HUES64 (cell line): ENCODE measurements at regions not wholly inside any gene's neighbourhood (a gene's known extent, or its start where the extent isn't known, plus 50 kb on each side); places are given as distances from the start of the nearest gene placed in this dataset.

Source experiments
- H3K27ac ChIP-seq: 2 replicates; pipeline ENCODE4 v1.7.0; 2013; ENCODE audit warnings: low read depth, low read length, inconsistent platforms
- H3K27me3 ChIP-seq: 2 replicates; pipeline ENCODE4 v1.6.1; 2013; ENCODE audit warnings: mild to moderate bottlenecking, low read length; ENCODE audit not compliant: insufficient read depth
- H3K36me3 ChIP-seq: 2 replicates; pipeline ENCODE4 v1.6.1; 2013; ENCODE audit warnings: mild to moderate bottlenecking, low read length; ENCODE audit not compliant: insufficient read depth
- H3K4me1 ChIP-seq: 2 replicates; pipeline ENCODE4 v1.6.1; 2013; ENCODE audit warnings: mild to moderate bottlenecking, low read length, moderate library complexity; ENCODE audit not compliant: insufficient read depth
- H3K4me3 ChIP-seq: 2 replicates; pipeline ENCODE4 v1.5.1; 2013; ENCODE audit warnings: mild to moderate bottlenecking, low read length, moderate library complexity
- H3K9ac ChIP-seq: 2 replicates; pipeline ENCODE4 v1.6.1; 2013; ENCODE audit warnings: mild to moderate bottlenecking, low read depth, low read length
- H3K9me3 ChIP-seq: 2 replicates; pipeline ENCODE4 v1.6.1; 2013; ENCODE audit warnings: low read depth, low read length; ENCODE audit not compliant: insufficient read depth
- WGBS: fragments of 150-250, 120-280 bp; methylation state at CpG from one replicate; pipeline ENCODE4 v1.1.7; 2013; ENCODE audit warnings: missing lambda C conversion rate; 5-methylcytosine and 5-hydroxymethylcytosine counted together

- H3K27ac ChIP-seq = no peak overlapping the region
- no peaks in the 10 kb centered on the region for H3K36me3 ChIP-seq
- H3K9me3 ChIP-seq = peaks cover 29% of the 10 kb centered on the region
- H3K4me1 ChIP-seq = no peaks in the 10 kb centered on the region
- 80% methylated on average over 2 of the region's 2 CpGs for WGBS
- H3K9ac ChIP-seq = no peak overlapping the region
- H3K27me3 ChIP-seq = no peaks in the 10 kb centered on the region
- no peak overlapping the region for H3K4me3 ChIP-seq
Observed at GRCh38 chr11:29032384-29033149, 924.4 kb downstream of the METTL15 start.

DNA sequence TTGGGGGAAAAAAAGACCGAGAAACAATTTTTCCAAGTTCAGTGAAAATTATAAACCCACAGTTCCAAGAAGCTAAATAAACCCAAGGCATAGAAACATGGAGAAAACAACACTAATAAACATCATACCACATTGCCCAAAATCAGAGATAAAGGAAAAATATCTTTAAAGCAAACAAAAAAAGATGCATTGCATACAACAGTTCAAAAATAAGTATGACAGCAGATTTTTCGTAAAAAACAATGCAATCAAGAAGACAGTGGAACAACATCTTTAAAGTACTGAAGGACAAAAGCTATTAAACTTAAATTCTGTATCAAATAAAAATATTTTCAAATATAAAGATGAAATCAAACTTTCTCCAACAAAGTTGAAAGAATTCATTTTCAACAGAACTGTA is 921.3 kb downstream of the METTL15 start:
- Histone ChIP-seq H3K27me3 (no peaks in the 10 kb centered on the region), H3K4me1 (no peaks in the 10 kb centered on the region), H3K36me3 (no peaks in the 10 kb centered on the region), H3K4me3 (no peak overlapping the region), H3K9ac (no peak overlapping the region), H3K27ac (no peak overlapping the region), H3K9me3 (peaks cover 29% of the 10 kb centered on the region)
- 100% methylated on average over 1 of the region's 2 CpGs for WGBS

GRCh38 chr11:29027436-29027835 is 919.2 kb downstream of the METTL15 start:
- peaks cover 29% of the 10 kb centered on the region for H3K9me3 ChIP-seq
- H3K36me3 ChIP-seq = no peaks in the 10 kb centered on the region
- no peaks in the 10 kb centered on the region for H3K4me1 ChIP-seq
- H3K27me3 ChIP-seq = no peaks in the 10 kb centered on the region
- no peak overlapping the region for H3K27ac ChIP-seq
- no peak overlapping the region for H3K9ac ChIP-seq
- WGBS = no CpG with 5 or more reads among the region's 1 CpG
- no peak overlapping the region for H3K4me3 ChIP-seq

DNA sequence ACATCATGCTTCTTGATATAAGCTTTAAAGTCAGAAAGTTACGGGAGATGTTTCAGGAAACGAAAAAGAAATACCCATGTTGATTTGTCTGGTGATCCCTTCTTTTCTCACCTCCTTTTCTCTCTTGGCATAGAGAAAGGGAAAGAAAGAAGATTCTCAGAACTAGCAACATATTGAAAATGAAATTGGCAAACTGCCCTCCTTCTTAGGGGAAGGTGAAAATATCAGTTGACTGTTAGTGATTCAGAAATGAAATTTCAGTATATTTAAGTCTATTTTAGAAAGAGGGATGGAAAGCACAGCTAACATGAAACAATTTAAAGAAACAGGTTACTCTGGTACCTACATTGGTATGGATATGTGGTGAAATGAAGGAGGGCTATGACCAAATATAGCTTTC is 918.1 kb downstream of the METTL15 start:
- Histone ChIP-seq H3K27me3 (no peaks in the 10 kb centered on the region), H3K4me1 (no peaks in the 10 kb centered on the region), H3K36me3 (no peaks in the 10 kb centered on the region), H3K9me3 (peaks cover 29% of the 10 kb centered on the region), H3K9ac (no peak overlapping the region), H3K4me3 (no peak overlapping the region), H3K27ac (no peak overlapping the region)
- WGBS = no CpG with 5 or more reads among the region's 2 CpGs

DNA sequence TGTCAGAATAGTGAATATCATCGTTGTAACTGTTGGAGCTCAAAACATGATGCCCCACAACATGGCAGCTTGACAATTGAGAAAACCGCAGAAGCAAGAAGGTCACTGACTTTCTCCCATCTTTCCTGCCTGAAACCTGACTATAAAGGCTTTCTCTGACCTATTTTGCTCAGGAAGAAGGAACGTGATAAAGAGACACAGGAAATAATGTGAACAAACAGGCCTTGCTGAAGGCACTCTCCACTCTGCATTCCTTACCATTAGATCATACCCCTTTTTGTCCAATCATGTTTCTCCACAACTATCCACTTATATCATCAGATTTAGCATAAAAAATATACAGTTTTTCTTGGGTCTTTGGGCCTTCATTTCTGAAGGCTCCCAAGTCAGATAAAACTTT is 916.8 kb downstream of the METTL15 start:
- no peaks in the 10 kb centered on the region for H3K36me3 ChIP-seq
- H3K27ac ChIP-seq = no peak overlapping the region
- H3K4me3 ChIP-seq = no peak overlapping the region
- H3K9me3 ChIP-seq = peaks cover 20% of the 10 kb centered on the region
- 96% methylated on average over 3 of the region's 3 CpGs for WGBS
- H3K4me1 ChIP-seq = no peaks in the 10 kb centered on the region
- H3K27me3 ChIP-seq = no peaks in the 10 kb centered on the region
- no peak overlapping the region for H3K9ac ChIP-seq

DNA sequence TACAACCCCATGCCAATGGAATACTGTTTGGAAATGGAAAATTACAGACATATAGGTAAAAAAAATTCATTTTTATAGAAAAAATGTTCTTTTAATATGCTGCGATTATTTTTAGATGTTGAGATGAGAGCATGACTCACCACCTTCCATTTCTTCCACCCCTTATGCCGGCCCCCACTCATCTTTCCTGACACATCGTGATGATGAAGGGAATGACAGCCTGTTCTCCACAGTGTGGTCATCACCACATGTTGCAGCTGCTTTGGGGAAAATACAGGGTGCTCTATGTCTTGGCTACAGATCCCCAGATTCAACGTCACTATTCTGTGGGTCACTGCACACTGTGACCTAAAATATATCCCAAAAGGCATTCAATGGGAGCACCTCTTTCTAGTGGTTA is 916.2 kb downstream of the METTL15 start:
- H3K9me3 ChIP-seq = peaks cover 15% of the 10 kb centered on the region
- no peaks in the 10 kb centered on the region for H3K27me3 ChIP-seq
- H3K9ac ChIP-seq = no peak overlapping the region
- H3K4me3 ChIP-seq = no peak overlapping the region
- H3K36me3 ChIP-seq = no peaks in the 10 kb centered on the region
- H3K27ac ChIP-seq = no peak overlapping the region
- 93% methylated on average over 3 of the region's 4 CpGs for WGBS
- no peaks in the 10 kb centered on the region; the same call in 1 of the 2 replicates for H3K4me1 ChIP-seq

DNA sequence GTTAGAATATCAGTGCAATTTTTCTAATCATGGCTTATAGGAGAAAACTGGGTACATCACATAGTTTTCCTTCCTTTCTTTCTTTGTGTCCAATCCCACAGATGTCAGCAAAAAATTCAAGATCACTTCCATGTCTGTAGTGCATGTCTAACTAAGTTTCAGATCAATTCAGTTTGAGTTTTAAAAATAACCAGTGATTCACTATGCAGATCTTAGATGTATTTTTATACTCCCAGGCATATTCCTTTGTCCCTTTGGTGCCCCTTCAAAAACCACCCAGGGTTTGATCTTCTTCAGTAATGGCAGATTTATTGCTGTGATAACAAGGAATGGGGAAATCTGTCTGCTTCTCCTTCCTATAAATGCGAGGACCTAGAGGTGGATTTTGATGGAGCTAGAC is 915.6 kb downstream of the METTL15 start:
- Histone ChIP-seq H3K4me1 (peaks cover 3% of the 10 kb centered on the region), H3K9me3 (peaks cover 8% of the 10 kb centered on the region), H3K9ac (no peak overlapping the region), H3K27ac (no peak overlapping the region), H3K27me3 (no peaks in the 10 kb centered on the region), H3K36me3 (no peaks in the 10 kb centered on the region), H3K4me3 (no peak overlapping the region)
- WGBS = no CpG with 5 or more reads among the region's 1 CpG

DNA sequence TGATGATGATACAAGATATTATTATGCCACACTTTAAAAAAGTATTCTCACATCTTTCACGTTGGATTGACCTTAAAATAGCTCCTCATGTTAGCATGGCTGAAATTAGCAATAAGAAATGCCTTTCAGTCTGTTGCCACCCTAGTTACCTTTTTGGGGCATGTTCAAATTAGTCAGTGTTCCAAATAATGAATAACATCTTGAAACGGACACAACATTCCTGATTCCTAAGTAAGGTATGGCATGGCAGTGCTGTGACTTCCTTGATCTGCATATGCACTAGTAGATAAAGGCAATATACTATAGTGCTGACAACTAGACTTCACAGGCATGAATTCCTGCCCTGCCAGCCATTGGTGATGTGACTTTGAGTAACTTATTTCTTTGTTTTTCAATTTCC is 914.5 kb downstream of the METTL15 start:
- 88% methylated on average over 2 of the region's 2 CpGs for WGBS
- no peak overlapping the region for H3K9ac ChIP-seq
- H3K27me3 ChIP-seq = no peaks in the 10 kb centered on the region
- H3K36me3 ChIP-seq = no peaks in the 10 kb centered on the region
- no peaks in the 10 kb centered on the region for H3K9me3 ChIP-seq
- H3K4me1 ChIP-seq = peaks cover 5% of the 10 kb centered on the region
- H3K4me3 ChIP-seq = no peak overlapping the region
- H3K27ac ChIP-seq = no peak overlapping the region

GRCh38 chr11:29019960-29020683 is 911.9 kb downstream of the METTL15 start:
- no peak overlapping the region for H3K27ac ChIP-seq
- no peaks in the 10 kb centered on the region for H3K9me3 ChIP-seq
- H3K9ac ChIP-seq = no peak overlapping the region
- no peak overlapping the region for H3K4me3 ChIP-seq
- WGBS = 95% methylated on average over 3 of the region's 3 CpGs
- H3K27me3 ChIP-seq = no peaks in the 10 kb centered on the region
- H3K36me3 ChIP-seq = no peaks in the 10 kb centered on the region
- peaks cover 5% of the 10 kb centered on the region for H3K4me1 ChIP-seq

DNA sequence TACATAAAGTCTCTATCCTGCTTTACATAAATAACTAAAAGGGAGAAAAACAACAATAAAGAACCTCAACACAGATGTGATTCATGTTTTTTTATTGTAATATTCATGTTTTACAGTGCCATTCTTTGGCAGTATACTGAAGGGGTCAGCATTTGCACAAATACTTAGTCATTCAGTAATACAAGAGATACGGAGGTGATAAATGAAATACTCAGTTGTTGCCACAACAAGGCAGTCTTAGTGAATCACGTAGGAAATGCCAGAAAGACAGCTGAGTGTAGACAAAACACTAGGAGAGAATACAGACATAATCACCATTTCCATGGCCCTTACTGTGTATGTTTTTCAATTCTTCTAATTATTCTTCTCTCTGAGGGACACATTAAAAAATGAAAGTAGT is 910.4 kb downstream of the METTL15 start:
- Histone ChIP-seq H3K9me3 (no peaks in the 10 kb centered on the region), H3K36me3 (no peaks in the 10 kb centered on the region), H3K27ac (no peak overlapping the region), H3K4me1 (peaks cover 5% of the 10 kb centered on the region), H3K27me3 (no peaks in the 10 kb centered on the region), H3K4me3 (no peak overlapping the region), H3K9ac (no peak overlapping the region)
- 35% methylated on average over 2 of the region's 2 CpGs for WGBS

DNA sequence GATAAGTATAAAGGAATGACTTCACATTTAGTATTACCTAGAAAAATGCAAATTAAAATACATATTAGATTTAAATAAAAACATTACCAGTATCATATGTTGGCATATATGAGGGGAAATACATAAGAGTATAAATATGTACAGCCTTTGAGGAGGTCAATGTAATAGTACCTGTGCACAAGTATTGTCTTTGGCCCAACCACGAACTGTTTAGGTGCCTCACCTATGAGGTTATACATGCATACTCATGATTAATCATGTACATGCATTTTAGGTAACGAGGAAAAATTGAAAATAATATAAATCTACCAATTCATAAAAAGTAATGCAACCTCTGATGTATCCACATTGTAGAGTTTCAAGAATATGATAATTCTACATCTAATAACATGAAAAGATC is 909.8 kb downstream of the METTL15 start:
- Histone ChIP-seq H3K9me3 (no peaks in the 10 kb centered on the region), H3K4me1 (peaks cover 5% of the 10 kb centered on the region), H3K27me3 (no peaks in the 10 kb centered on the region), H3K27ac (no peak overlapping the region), H3K9ac (no peak overlapping the region), H3K4me3 (no peak overlapping the region), H3K36me3 (no peaks in the 10 kb centered on the region)
- WGBS = 89% methylated on average over 1 of the region's 2 CpGs
